HCT116 (cell line): ENCODE measurements at regions not wholly inside any gene's neighbourhood (a gene's known extent, or its start where the extent isn't known, plus 50 kb on each side); places are given as distances from the start of the nearest gene placed in this dataset.
"Not testable (repeated sequence)": the region's sequence is repeated elsewhere in the genome, so short reads cannot be mapped to it uniquely, and the experiment has no call there.

ENCODE experiments used
- CEBPB ChIP-seq: IDR thresholded peaks from 2 replicates; pipeline ENCODE4 v1.6.1; 2012; ENCODE audit warnings: low read depth
- CTCF ChIP-seq, 3 experiments: fragments of 200-600 bp in 1 of 3; sonication (generic) in 1 of 3; IDR thresholded peaks in 2 of 3; conservative IDR thresholded peaks in 1 of 3; 2 replicates each; pipeline ENCODE4 v1.5.1; 2012 to 2017; ENCODE audit warnings: low read depth in 2 of 3, low read length in 2 of 3, antibody characterized with exemption in 1 of 3, borderline replicate concordance in 1 of 3, control low read depth in 1 of 3, mild to moderate bottlenecking in 1 of 3, mixed read lengths in 1 of 3, mixed run types in 1 of 3, moderate library complexity in 1 of 3; ENCODE audit not compliant: insufficient read depth in 1 of 3
- EZH2 ChIP-seq: fragments of 200-600 bp; sonication (generic); IDR thresholded peaks from 2 replicates; pipeline ENCODE4 v1.6.1; 2017; ENCODE audit warnings: antibody characterized with exemption, mixed run types
- FOSL1 ChIP-seq: IDR thresholded peaks from 2 replicates; pipeline ENCODE4 v1.6.1; 2012; ENCODE audit warnings: low read depth
- MAX ChIP-seq: IDR thresholded peaks from 2 replicates; pipeline ENCODE4 v1.6.1; 2012
- POLR2A ChIP-seq: IDR thresholded peaks from 2 replicates; pipeline ENCODE4 v1.7.0; 2011; ENCODE audit warnings: borderline replicate concordance; ENCODE audit not compliant: insufficient read depth, insufficient read length; ENCODE audit errors: extremely low read depth
- POLR2AphosphoS5 ChIP-seq: IDR thresholded peaks from 2 replicates; pipeline ENCODE4 v1.6.1; 2011; ENCODE audit warnings: mild to moderate bottlenecking, low read depth, low read length, moderate library complexity
- REST ChIP-seq: IDR thresholded peaks from 2 replicates; pipeline ENCODE4 v1.6.1; 2012; ENCODE audit warnings: low read depth
- YY1 ChIP-seq: IDR thresholded peaks from 2 replicates; pipeline ENCODE4 v1.6.1; 2011; ENCODE audit warnings: low read length, low read depth, moderate library complexity, mild to moderate bottlenecking; ENCODE audit not compliant: insufficient replicate concordance; ENCODE audit errors: extremely low read depth
- ZFX ChIP-seq: fragments of 450-650 bp; IDR thresholded peaks from 2 replicates; pipeline ENCODE4 v1.6.1; 2017
- ZNF274 ChIP-seq: fragments of 200-500 bp; sonication (Bioruptor generic); IDR thresholded peaks from 2 replicates; pipeline ENCODE4 v1.6.1; 2014; ENCODE audit warnings: mild to moderate bottlenecking, low read depth, low read length, inconsistent platforms

- TF ChIP-seq CTCF (IDR thresholded peaks at IDR 0.05 in 2 of 3, conservative IDR thresholded peaks at IDR 0.05 in 1 of 3; ENCODE audit: borderline replicate concordance in 1 of 3, insufficient read depth in 1 of 3, low read depth in 2 of 3, low read length in 2 of 3); MAX; YY1; CEBPB; POLR2AphosphoS5; REST; POLR2A; EZH2; ZFX; FOSL1; ZNF274: not testable (repeated sequence)
Observed at GRCh38 chr14:105604531-105605463, 78.4 kb downstream of the TMEM121 start.
